Stomach (tissue), 4 donors: ENCODE measurements at regions not wholly inside any gene's neighbourhood (a gene's known extent, or its start where the extent isn't known, plus 50 kb on each side); places are given as distances from the start of the nearest gene placed in this dataset.

Experiments
- CTCF ChIP-seq, 7 experiments: fragments of 450-650 bp in 4 of 7; fragments of 200-600 bp in 3 of 7; sonication (generic) in 3 of 7; IDR thresholded peaks; one replicate each; pipeline ENCODE4 v1.5.1; 2016 to 2019; ENCODE audit warnings: antibody characterized with exemption in 7 of 7, control low read depth in 2 of 7, mild to moderate bottlenecking in 1 of 7
- EP300 ChIP-seq: sonication (generic); formaldehyde crosslinking; IDR thresholded peaks from one replicate; pipeline ENCODE4 v1.6.1; 2017; ENCODE audit warnings: antibody characterized with exemption
- POLR2A ChIP-seq, 4 donors: fragments of 450-650 bp; IDR thresholded peaks; one replicate each; pipeline ENCODE4 v1.6.1; 2016; ENCODE audit warnings: antibody characterized with exemption in 4 of 4, control low read depth in 2 of 4, mild to moderate bottlenecking in 1 of 4, moderate library complexity in 1 of 4
- POLR2AphosphoS5 ChIP-seq, 3 donors: sonication (generic); formaldehyde crosslinking; IDR thresholded peaks; one replicate each; pipeline ENCODE4 v1.6.1; 2016; ENCODE audit warnings: antibody characterized with exemption in 3 of 3

DNA sequence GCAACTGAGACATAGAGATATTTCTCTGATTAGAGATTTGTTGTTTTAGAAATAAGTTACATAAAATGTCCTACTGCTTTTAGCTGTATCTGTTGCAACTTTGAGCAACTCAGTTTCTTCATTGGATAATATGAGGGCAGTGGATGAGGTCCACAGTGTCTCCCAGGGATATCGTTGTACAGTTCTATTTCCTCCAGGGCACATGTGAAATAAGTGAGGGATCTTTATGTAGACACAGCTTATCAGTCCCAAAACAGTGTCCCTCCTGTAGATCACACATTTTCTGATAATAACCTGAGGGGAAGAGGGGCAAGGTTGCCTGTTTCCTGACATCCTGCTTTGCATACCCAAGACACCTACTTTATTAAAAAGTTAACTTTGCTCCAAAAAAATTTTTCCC, 1231.2 kb upstream of the ZEB2 start:
- no peak for TF ChIP-seq CTCF (IDR thresholded peaks at IDR 0.05)
- no peak for TF ChIP-seq POLR2A (IDR thresholded peaks at IDR 0.05)
- no peak for TF ChIP-seq POLR2AphosphoS5 (IDR thresholded peaks at IDR 0.05)
- TF ChIP-seq EP300: no peak
